Endothelial cell of umbilical vein (primary cell): ENCODE measurements at regions not wholly inside any gene's neighbourhood (a gene's known extent, or its start where the extent isn't known, plus 50 kb on each side); places are given as distances from the start of the nearest gene placed in this dataset.

Experiments used
- BruUV-seq: library from RNA; stranded (reverse); fragments of 400-500 nt; replicated peaks from 2 replicates; lab custom pipeline; 2021; lab: Mats Ljungman, UMichigan
- CTCF ChIA-PET: fragments of 300-600, 350-600 bp; sonication (Branson Sonifier 250); formaldehyde crosslinking; loops from one replicate; lab custom pipeline; 2021; ENCODE audit warnings: antibody characterized with exemption, inconsistent platforms; lab: Charles Lee
- POLR2A ChIA-PET: fragments of 300-600, 350-600 bp; sonication (Branson Sonifier 250); formaldehyde crosslinking; loops from one replicate; lab custom pipeline; 2021; ENCODE audit warnings: antibody characterized with exemption, inconsistent platforms; lab: Charles Lee
- DNase-seq: peaks from one replicate; pipeline ENCODE4 v3.0.0-alpha.2; 2011; ENCODE audit warnings: low read depth, low spot score
- FAIRE-seq: peaks from 2 replicates; lab custom pipeline; 2011; peaks lifted over from hg19 to GRCh38; lab: Jason Lieb, UNC
- H2AFZ ChIP-seq: 2 replicates; pipeline ENCODE4 v1.6.0; 2012; ENCODE audit warnings: low read depth, low read length, control low read depth, inconsistent platforms
- H3K27ac ChIP-seq: 2 replicates; pipeline ENCODE4 v1.5.1; 2011; ENCODE audit warnings: low read depth, mild to moderate bottlenecking, control low read depth, low read length, moderate library complexity; ENCODE audit not compliant: insufficient read depth
- H3K27me3 ChIP-seq, 2 experiments: 2 replicates each; pipeline versions ENCODE4 v1.6.0 to v1.6.1; 2011; ENCODE audit warnings: low read length in 2 of 2, mixed read lengths in 1 of 2; ENCODE audit not compliant: control insufficient read depth in 2 of 2, insufficient read depth in 2 of 2
- H3K36me3 ChIP-seq, 2 experiments: 2 replicates in 1 of 2; 3 replicates in 1 of 2; pipeline ENCODE4 v1.5.1; 2011; ENCODE audit warnings: low read length in 2 of 2, mild to moderate bottlenecking in 1 of 2, moderate library complexity in 1 of 2; ENCODE audit not compliant: control insufficient read depth in 2 of 2, insufficient read depth in 2 of 2; ENCODE audit errors: extremely low read depth in 1 of 2
- H3K4me1 ChIP-seq: 3 replicates; pipeline ENCODE4 v1.5.1; 2011; ENCODE audit warnings: mild to moderate bottlenecking, low read length; ENCODE audit not compliant: control insufficient read depth, insufficient read depth; ENCODE audit errors: extremely low read depth
- H3K4me2 ChIP-seq: 2 replicates; pipeline ENCODE4 v1.6.1; 2011; ENCODE audit warnings: low read length, control low read depth, mixed read lengths; ENCODE audit not compliant: insufficient read depth
- H3K4me3 ChIP-seq, 3 experiments: fragments of 200-600 bp in 1 of 3; sonication (generic), shearing (Covaris generic) in 1 of 3; replicated peaks in 1 of 3; 2 replicates each; pipeline ENCODE4 v1.5.1; 2011 to 2016; ENCODE audit warnings: control low read depth in 3 of 3, low read length in 3 of 3, mild to moderate bottlenecking in 2 of 3, inconsistent platforms in 1 of 3, low read depth in 1 of 3, moderate library complexity in 1 of 3; ENCODE audit not compliant: insufficient read depth in 1 of 3
- H3K79me2 ChIP-seq: 2 replicates; pipeline ENCODE4 v1.6.0; 2012; ENCODE audit warnings: low read length, inconsistent platforms; ENCODE audit not compliant: control insufficient read depth, insufficient read depth
- H3K9ac ChIP-seq: replicated peaks from 2 replicates; pipeline ENCODE3; 2011; ENCODE audit warnings: low read length, control low read depth; ENCODE audit not compliant: insufficient read depth; ENCODE audit errors: extremely low read depth
- H3K9me1 ChIP-seq: replicated peaks from 3 replicates; pipeline ENCODE4 v1.6.0; 2011; ENCODE audit warnings: mild to moderate bottlenecking, low read length; ENCODE audit not compliant: control insufficient read depth, insufficient read depth; ENCODE audit errors: extremely low read depth
- H3K9me3 ChIP-seq: replicated peaks from 2 replicates; pipeline ENCODE4 v1.5.1; 2012; ENCODE audit warnings: low read length, inconsistent platforms; ENCODE audit not compliant: control insufficient read depth, insufficient read depth
- H4K20me1 ChIP-seq: replicated peaks from 2 replicates; pipeline ENCODE3; 2011; ENCODE audit warnings: mild to moderate bottlenecking, low read length; ENCODE audit not compliant: control insufficient read depth, insufficient read depth; ENCODE audit errors: extremely low read depth
- EZH2 ChIP-seq: IDR thresholded peaks from 2 replicates; pipeline ENCODE4 v1.6.1; 2012; ENCODE audit warnings: borderline replicate concordance, low read depth, mild to moderate bottlenecking, moderate library complexity, low read length, inconsistent platforms; ENCODE audit not compliant: severe bottlenecking
- FOS ChIP-seq: IDR thresholded peaks from 2 replicates; pipeline ENCODE4 v1.6.1; 2011; ENCODE audit warnings: mild to moderate bottlenecking, low read length, moderate library complexity, borderline replicate concordance; ENCODE audit not compliant: insufficient read depth
- GATA2 ChIP-seq: IDR thresholded peaks from 2 replicates; pipeline ENCODE4 v1.7.0; 2011; ENCODE audit warnings: low read depth, mild to moderate bottlenecking, moderate library complexity, mixed read lengths, low read length; ENCODE audit not compliant: insufficient read length, insufficient read depth
- JUN ChIP-seq: IDR thresholded peaks from 2 replicates; pipeline ENCODE4 v1.6.1; 2011; ENCODE audit warnings: borderline replicate concordance, low read depth; ENCODE audit not compliant: insufficient read length, insufficient read depth
- MYC ChIP-seq: IDR thresholded peaks from one replicate; pipeline ENCODE4 v1.6.1; 2011; ENCODE audit warnings: mild to moderate bottlenecking, low read depth, low read length
- POLR2A ChIP-seq: IDR thresholded peaks from 2 replicates; pipeline ENCODE4 v1.6.1; 2012; ENCODE audit warnings: low read depth, mild to moderate bottlenecking, control low read depth, low read length
- POLR2AphosphoS5 ChIP-seq: IDR thresholded peaks from 2 replicates; pipeline ENCODE4 v1.6.1; 2012; ENCODE audit warnings: low read depth, mild to moderate bottlenecking, control low read depth, low read length, moderate library complexity; ENCODE audit not compliant: insufficient read depth
- dilution Hi-C: fragments of 300-500 bp; cut with MboI; formaldehyde crosslinking; loops from one replicate; pipeline ENCODE4 v1.15.0; 2019; ENCODE audit warnings: low sequenced_read_pairs; ENCODE audit not compliant: extremely low pct_ligation_motif_present
- intact Hi-C: fragments of 100-400 bp; cut with micrococcal nuclease; formaldehyde crosslinking; loops from one replicate; pipeline ENCODE4 v1.10.0; 2022
- TF ChIP-seq, protein P1 (sequence below), 2 donors: IDR thresholded peaks; 1 replicate in 1 of 2; 2 replicates in 1 of 2; pipeline ENCODE4 v1.5.1; 2011; ENCODE audit warnings: low read length in 2 of 2, mild to moderate bottlenecking in 2 of 2, moderate library complexity in 2 of 2, control low read depth in 1 of 2, inconsistent platforms in 1 of 2, low read depth in 1 of 2; ENCODE audit not compliant: insufficient read depth in 1 of 2; ENCODE audit errors: extremely low read depth in 1 of 2
- TF ChIP-seq, protein P2 (sequence below): IDR thresholded peaks from 2 replicates; pipeline ENCODE4 v1.6.1; 2011; ENCODE audit not compliant: insufficient read depth, insufficient read length

DNA sequence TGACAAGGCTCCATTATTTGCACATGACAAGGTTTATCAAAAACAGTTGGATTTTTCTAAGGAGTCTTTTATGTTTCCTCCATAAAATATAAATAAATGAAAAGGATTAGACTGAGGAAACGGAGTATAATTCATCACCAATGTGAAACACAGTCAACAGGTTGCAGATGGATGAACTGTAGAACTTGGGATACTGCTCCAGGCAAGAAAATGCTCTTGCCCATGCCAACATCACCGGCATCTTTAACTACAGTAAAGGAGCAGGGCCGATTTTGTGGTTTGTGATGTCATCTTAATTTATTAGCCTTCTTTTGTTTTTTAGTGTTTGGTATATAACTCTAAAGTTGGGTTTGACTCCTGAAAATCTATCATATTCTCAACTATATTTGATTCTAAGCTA lies 577.3 kb downstream of the EPHA4 start:
- no peak overlapping the region for H3K4me3 ChIP-seq
- no peaks in the 10 kb centered on the region for H3K36me3 ChIP-seq
- no peaks in the 10 kb centered on the region for H3K4me1 ChIP-seq
- TF ChIP-seq EZH2, result no peak
- no peak for TF ChIP-seq POLR2AphosphoS5
- TF ChIP-seq, protein P1, sequence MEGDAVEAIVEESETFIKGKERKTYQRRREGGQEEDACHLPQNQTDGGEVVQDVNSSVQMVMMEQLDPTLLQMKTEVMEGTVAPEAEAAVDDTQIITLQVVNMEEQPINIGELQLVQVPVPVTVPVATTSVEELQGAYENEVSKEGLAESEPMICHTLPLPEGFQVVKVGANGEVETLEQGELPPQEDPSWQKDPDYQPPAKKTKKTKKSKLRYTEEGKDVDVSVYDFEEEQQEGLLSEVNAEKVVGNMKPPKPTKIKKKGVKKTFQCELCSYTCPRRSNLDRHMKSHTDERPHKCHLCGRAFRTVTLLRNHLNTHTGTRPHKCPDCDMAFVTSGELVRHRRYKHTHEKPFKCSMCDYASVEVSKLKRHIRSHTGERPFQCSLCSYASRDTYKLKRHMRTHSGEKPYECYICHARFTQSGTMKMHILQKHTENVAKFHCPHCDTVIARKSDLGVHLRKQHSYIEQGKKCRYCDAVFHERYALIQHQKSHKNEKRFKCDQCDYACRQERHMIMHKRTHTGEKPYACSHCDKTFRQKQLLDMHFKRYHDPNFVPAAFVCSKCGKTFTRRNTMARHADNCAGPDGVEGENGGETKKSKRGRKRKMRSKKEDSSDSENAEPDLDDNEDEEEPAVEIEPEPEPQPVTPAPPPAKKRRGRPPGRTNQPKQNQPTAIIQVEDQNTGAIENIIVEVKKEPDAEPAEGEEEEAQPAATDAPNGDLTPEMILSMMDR (IDR thresholded peaks at IDR 0.05; ENCODE audit: extremely low read depth in 1 of 2, insufficient read depth in 1 of 2, low read depth in 1 of 2, low read length in 2 of 2), result no peak
- TF ChIP-seq GATA2, result no peak
- no peak for TF ChIP-seq MYC
- no peak for TF ChIP-seq FOS
- TF ChIP-seq, protein P2, sequence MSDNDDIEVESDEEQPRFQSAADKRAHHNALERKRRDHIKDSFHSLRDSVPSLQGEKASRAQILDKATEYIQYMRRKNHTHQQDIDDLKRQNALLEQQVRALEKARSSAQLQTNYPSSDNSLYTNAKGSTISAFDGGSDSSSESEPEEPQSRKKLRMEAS, result no peak
- no peak for TF ChIP-seq POLR2A
- no peak for TF ChIP-seq JUN
- H3K4me2 ChIP-seq, result no peak overlapping the region
- H3K27me3 ChIP-seq, result no peaks in the 10 kb centered on the region
- dilution Hi-C loops, result no loop called here
- intact Hi-C loops, result no loop called here
- no peak overlapping the region for H3K27ac ChIP-seq
- FAIRE-seq, result no peak
- H3K9ac ChIP-seq, result no peak overlapping the region
- CTCF ChIA-PET, result no interaction called here
- POLR2A ChIA-PET, result no interaction called here
- no peak for DNase-seq
- BruUV-seq, result no TSS peak
- H2AFZ ChIP-seq, result no peak overlapping the region
- H3K79me2 ChIP-seq, result no peaks in the 10 kb centered on the region
- no peaks in the 10 kb centered on the region for H4K20me1 ChIP-seq
- no peaks in the 10 kb centered on the region for H3K9me1 ChIP-seq
- H3K9me3 ChIP-seq, result no peaks in the 10 kb centered on the region
